ENCODE measurements at regions not wholly inside any gene's neighbourhood (a gene's known extent, or its start where the extent isn't known, plus 50 kb on each side); places are given as distances from the start of the nearest gene placed in this dataset.

DNA sequence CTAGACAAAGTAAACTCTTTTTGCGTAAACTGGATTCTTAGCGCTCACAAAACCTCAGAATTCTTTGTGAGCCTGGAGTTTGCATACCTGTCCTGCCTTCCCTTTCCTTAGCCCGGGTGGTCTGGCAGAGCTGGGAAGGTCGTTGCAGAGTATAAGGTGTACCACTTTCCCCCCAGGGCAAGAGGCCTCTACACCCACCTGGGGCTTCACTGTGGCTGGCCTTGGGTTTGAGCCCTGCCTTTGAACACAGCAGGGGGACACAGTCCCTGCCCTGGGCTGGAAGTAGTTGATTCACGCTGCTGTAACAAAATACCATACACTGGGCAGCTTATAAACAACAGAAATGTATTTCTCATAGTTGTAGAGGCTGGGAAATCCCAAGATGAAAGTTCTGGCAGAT, 133.9 kb downstream of the B3GNT2 start:
- H3K9me2 ChIP-seq (ENCODE audit: insufficient read depth): no peaks in the 10 kb centered on the region
- no peak overlapping the region for H2AFZ ChIP-seq (ENCODE audit: low read depth, low read length, poor library complexity, severe bottlenecking)
- H3K9ac ChIP-seq (ENCODE audit: low read length): no peak overlapping the region
- ChIA-PET RAD21 (ENCODE audit: low non-redundant PET in 1 of 2, low total read pairs in 2 of 2, uncharacterized antibody in 2 of 2, unreplicated experiment in 2 of 2) (no interaction called here), CTCF (no interaction called here), POLR2A (no interaction called here)
- DNase-seq (ENCODE audit: low read depth, low spot score): no peak
- H3K9me3 ChIP-seq (ENCODE audit: control insufficient read depth in 1 of 2, insufficient read depth in 1 of 2, low read depth in 1 of 2, low read length in 2 of 2): no peaks in the 10 kb centered on the region; a peak in 1 of 4 replicates
- intact Hi-C loops (cut with micrococcal nuclease): no loop called here
- no peaks in the 10 kb centered on the region for H3K36me3 ChIP-seq (ENCODE audit: control insufficient read depth in 1 of 2, insufficient read depth in 2 of 2, low read length in 2 of 2)
- H3K27ac ChIP-seq (ENCODE audit: low read depth, low read length): no peak overlapping the region
- H4K20me1 ChIP-seq (ENCODE audit: insufficient read depth): no peaks in the 10 kb centered on the region
- H3K4me3 ChIP-seq (replicated peaks in 1 of 2; ENCODE audit: low read depth in 1 of 2, low read length in 2 of 2): no peak overlapping the region
- no peaks in the 10 kb centered on the region for H3K4me1 ChIP-seq (ENCODE audit: control insufficient read depth in 1 of 2, insufficient read depth in 2 of 2, low read length in 2 of 2)
- TF ChIP-seq EZH2phosphoT487 (IDR thresholded peaks at IDR 0.05; ENCODE audit: borderline replicate concordance): no peak
- no peak for TF ChIP-seq CEBPB (IDR thresholded peaks at IDR 0.05; ENCODE audit: low read depth)
- no peak for TF ChIP-seq FOSL1 (IDR thresholded peaks at IDR 0.05; ENCODE audit: low read depth)
- TF ChIP-seq RAD21 (IDR thresholded peaks at IDR 0.05; ENCODE audit: low read depth): no peak
- no peak for TF ChIP-seq ELF1 (IDR thresholded peaks at IDR 0.05; ENCODE audit: borderline replicate concordance, low read depth)
- no peak for TF ChIP-seq EZH2 (IDR thresholded peaks at IDR 0.05)
- no peak for TF ChIP-seq POLR2AphosphoS5 (IDR thresholded peaks at IDR 0.05; ENCODE audit: low read depth, low read length)
- TF ChIP-seq, protein P1, sequence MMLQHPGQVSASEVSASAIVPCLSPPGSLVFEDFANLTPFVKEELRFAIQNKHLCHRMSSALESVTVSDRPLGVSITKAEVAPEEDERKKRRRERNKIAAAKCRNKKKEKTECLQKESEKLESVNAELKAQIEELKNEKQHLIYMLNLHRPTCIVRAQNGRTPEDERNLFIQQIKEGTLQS (IDR thresholded peaks at IDR 0.05): no peak
- TF ChIP-seq ZFX (IDR thresholded peaks at IDR 0.05): no peak
- no peak for TF ChIP-seq SP1 (IDR thresholded peaks at IDR 0.05; ENCODE audit: low read depth)
- no peak for TF ChIP-seq JUND (IDR thresholded peaks at IDR 0.05)
- TF ChIP-seq YY1 (IDR thresholded peaks at IDR 0.05; ENCODE audit: extremely low read depth, insufficient replicate concordance, low read depth, low read length): no peak
- no peaks in the 10 kb centered on the region for H3K79me2 ChIP-seq (ENCODE audit: insufficient read depth, low read length)
- no peaks in the 10 kb centered on the region for H3K27me3 ChIP-seq (ENCODE audit: insufficient read depth, low read length)
- BruUV-seq (replicated peaks): no TSS peak
- no peak overlapping the region for H3K4me2 ChIP-seq (ENCODE audit: low read length)
- ATAC-seq: no peak

DNA sequence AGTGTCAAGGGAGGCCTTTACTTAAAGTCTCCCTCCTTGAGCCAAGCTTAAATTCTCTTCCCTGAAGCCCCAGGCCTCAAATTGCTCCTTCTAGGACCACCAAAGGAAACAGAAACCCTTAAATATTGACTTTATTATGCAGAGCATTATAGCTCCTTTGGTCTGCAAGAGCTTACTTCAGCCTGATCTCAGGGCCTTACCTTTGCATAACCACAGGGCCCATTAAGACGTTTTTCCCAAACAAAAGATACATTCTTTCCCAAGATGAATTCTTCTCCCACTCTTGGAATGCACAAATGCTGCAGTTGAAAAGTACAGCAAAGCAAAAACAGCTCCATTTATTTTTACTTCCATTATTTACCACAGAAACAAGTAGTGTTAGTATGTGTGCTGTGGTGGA, 130.8 kb downstream of the B3GNT2 start:
- RAD21 ChIA-PET (ENCODE audit: low non-redundant PET in 1 of 2, low total read pairs in 2 of 2, uncharacterized antibody in 2 of 2, unreplicated experiment in 2 of 2): no interaction called here
- no peak for ATAC-seq
- no TSS peak for BruUV-seq (replicated peaks)

More for the DNA sequence above, 130.8 kb downstream of the B3GNT2 start:
- no peak overlapping the region for H3K4me2 ChIP-seq (ENCODE audit: low read length)
- CTCF ChIA-PET: no interaction called here
- no peak for DNase-seq (ENCODE audit: low read depth, low spot score)
- no peaks in the 10 kb centered on the region; a peak in 1 of 4 replicates for H3K9me3 ChIP-seq (ENCODE audit: control insufficient read depth in 1 of 2, insufficient read depth in 1 of 2, low read depth in 1 of 2, low read length in 2 of 2)
- no peak overlapping the region for H3K27ac ChIP-seq (ENCODE audit: low read depth, low read length)
- H3K36me3 ChIP-seq (ENCODE audit: control insufficient read depth in 1 of 2, insufficient read depth in 2 of 2, low read length in 2 of 2): no peaks in the 10 kb centered on the region
- POLR2A ChIA-PET: no interaction called here
- H3K79me2 ChIP-seq (ENCODE audit: insufficient read depth, low read length): no peaks in the 10 kb centered on the region
- no peak overlapping the region for H2AFZ ChIP-seq (ENCODE audit: low read depth, low read length, poor library complexity, severe bottlenecking)
- no peaks in the 10 kb centered on the region for H3K4me1 ChIP-seq (ENCODE audit: control insufficient read depth in 1 of 2, insufficient read depth in 2 of 2, low read length in 2 of 2)
- no peak overlapping the region for H3K4me3 ChIP-seq (replicated peaks in 1 of 2; ENCODE audit: low read depth in 1 of 2, low read length in 2 of 2)
- TF ChIP-seq, protein P1 (IDR thresholded peaks at IDR 0.05): no peak
- TF ChIP-seq SP1 (IDR thresholded peaks at IDR 0.05; ENCODE audit: low read depth) (no peak), TCF7L2 (IDR thresholded peaks at IDR 0.05; ENCODE audit: borderline replicate concordance, extremely low read depth, insufficient read depth, insufficient read length) (no peak), EGR1 (IDR thresholded peaks at IDR 0.05; ENCODE audit: low read depth) (no peak)
- no peaks in the 10 kb centered on the region for H3K9me2 ChIP-seq (ENCODE audit: insufficient read depth)
- no peaks in the 10 kb centered on the region for H3K27me3 ChIP-seq (ENCODE audit: insufficient read depth, low read length)
- H4K20me1 ChIP-seq (ENCODE audit: insufficient read depth): no peaks in the 10 kb centered on the region
- no peak overlapping the region for H3K9ac ChIP-seq (ENCODE audit: low read length)
- intact Hi-C loops (cut with micrococcal nuclease): no loop called here

Data from HCT116 (cell line).